BE2C (cell line): ENCODE measurements at regions not wholly inside any gene's neighbourhood (a gene's known extent, or its start where the extent isn't known, plus 50 kb on each side); places are given as distances from the start of the nearest gene placed in this dataset.

Source experiments
- DNase-seq: peaks from one replicate; pipeline ENCODE4 v3.0.0-alpha.2; 2020
- H3K27me3 ChIP-seq: fragments of 250-450 bp; sonication (Bioruptor Pico); 2 replicates; pipeline ENCODE4 v1.5.1; 2020; ENCODE audit warnings: mild to moderate bottlenecking
- H3K36me3 ChIP-seq: fragments of 250-450 bp; sonication (Bioruptor Pico); 2 replicates; pipeline ENCODE4 v1.5.1; 2020; ENCODE audit warnings: mild to moderate bottlenecking
- H3K4me1 ChIP-seq: fragments of 250-450 bp; sonication (Bioruptor Pico); 2 replicates; pipeline ENCODE4 v1.5.1; 2020
- H3K4me3 ChIP-seq: 2 replicates; pipeline ENCODE4 v1.5.1; 2011; ENCODE audit warnings: low read depth, low read length
- H3K9me3 ChIP-seq: fragments of 250-450 bp; sonication (Bioruptor Pico); 2 replicates; pipeline ENCODE4 v1.5.1; 2020
- TF ChIP-seq, protein P1 (sequence below): IDR thresholded peaks from 2 replicates; pipeline ENCODE4 v1.5.1; 2012; ENCODE audit warnings: mild to moderate bottlenecking, low read depth, low read length

DNA sequence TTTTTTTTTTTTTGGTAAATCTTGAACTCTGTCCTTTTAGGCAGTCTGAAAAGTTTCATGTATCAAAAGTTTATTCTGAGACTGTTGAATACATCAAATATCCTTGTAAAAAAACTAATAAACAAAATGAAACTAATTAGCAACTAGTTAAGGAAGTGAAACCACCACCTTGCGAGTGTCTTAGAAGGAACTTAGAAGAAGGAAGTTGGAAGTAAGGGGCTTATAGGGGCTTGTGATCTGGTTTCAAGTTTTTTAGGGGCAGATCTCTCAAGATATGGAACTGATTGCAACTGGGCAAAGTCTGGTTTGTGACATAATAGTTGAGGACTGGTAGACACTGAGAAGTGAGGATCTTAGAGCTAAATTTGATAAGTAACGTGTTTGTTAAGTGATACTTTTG is 748.8 kb downstream of the C12orf50 start:
- no peaks in the 10 kb centered on the region for H3K9me3 ChIP-seq
- H3K4me1 ChIP-seq = peaks cover 9% of the 10 kb centered on the region
- DNase-seq = no peak
- no peak overlapping the region for H3K4me3 ChIP-seq
- no peaks in the 10 kb centered on the region for H3K27me3 ChIP-seq
- TF ChIP-seq, protein P1, sequence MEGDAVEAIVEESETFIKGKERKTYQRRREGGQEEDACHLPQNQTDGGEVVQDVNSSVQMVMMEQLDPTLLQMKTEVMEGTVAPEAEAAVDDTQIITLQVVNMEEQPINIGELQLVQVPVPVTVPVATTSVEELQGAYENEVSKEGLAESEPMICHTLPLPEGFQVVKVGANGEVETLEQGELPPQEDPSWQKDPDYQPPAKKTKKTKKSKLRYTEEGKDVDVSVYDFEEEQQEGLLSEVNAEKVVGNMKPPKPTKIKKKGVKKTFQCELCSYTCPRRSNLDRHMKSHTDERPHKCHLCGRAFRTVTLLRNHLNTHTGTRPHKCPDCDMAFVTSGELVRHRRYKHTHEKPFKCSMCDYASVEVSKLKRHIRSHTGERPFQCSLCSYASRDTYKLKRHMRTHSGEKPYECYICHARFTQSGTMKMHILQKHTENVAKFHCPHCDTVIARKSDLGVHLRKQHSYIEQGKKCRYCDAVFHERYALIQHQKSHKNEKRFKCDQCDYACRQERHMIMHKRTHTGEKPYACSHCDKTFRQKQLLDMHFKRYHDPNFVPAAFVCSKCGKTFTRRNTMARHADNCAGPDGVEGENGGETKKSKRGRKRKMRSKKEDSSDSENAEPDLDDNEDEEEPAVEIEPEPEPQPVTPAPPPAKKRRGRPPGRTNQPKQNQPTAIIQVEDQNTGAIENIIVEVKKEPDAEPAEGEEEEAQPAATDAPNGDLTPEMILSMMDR = no peak
- H3K36me3 ChIP-seq = no peaks in the 10 kb centered on the region

DNA sequence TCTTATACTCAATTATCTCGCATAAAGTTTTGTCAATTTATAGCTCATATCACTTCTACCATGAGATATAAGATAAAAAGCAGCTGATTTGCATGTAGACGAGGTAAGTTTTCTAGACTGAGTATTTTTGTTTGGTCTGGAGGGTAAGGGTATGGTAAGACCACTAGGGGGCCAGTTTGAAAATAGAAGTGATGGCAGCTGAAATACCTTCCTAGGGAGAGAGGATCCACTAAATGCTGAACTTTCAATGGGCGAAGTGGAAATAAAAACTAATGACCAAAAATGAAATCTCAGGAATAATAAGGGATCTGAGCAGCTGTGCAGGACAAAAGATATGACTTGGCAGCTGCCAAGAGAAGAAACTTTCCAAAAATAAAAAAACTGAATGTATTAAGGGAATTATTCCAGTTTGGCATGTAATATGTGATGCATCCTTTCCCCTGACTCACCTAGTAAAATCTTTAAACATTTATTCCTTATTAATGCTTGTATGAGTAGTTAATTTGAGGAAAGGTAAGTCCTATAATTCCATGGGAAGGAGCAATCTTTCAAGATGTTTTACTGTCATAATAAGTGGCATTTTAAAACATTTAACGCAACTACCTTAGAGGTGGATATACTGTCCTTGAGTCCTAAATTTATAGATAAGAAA is 754.5 kb downstream of the C12orf50 start:
- H3K4me3 ChIP-seq = no peak overlapping the region
- DNase-seq = peak; percentile 24
- H3K27me3 ChIP-seq = no peaks in the 10 kb centered on the region
- no peaks in the 10 kb centered on the region for H3K4me1 ChIP-seq
- TF ChIP-seq, protein P1 = peak; percentile 87
- H3K36me3 ChIP-seq = no peaks in the 10 kb centered on the region
- H3K9me3 ChIP-seq = no peaks in the 10 kb centered on the region

DNA sequence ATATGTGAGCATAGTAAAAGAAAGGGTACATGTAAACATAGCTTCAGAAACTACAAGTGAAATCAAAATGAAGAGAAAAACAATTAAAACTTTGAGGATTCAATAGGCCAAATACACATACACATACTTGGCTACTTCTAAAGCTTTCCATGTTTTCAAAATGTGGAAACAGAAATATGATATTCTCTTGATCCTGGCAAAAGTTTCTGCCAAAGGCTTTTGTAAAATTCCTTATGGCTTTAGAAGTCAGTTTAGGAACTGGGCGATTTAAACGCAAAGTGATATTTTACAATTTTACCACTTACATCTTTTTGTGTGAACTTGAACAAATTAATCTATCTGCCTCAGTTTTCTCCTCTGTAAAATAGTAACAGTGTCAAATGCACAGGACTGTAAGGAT is 756.4 kb downstream of the C12orf50 start:
- no peak overlapping the region for H3K4me3 ChIP-seq
- H3K27me3 ChIP-seq = no peaks in the 10 kb centered on the region
- no peak for DNase-seq
- TF ChIP-seq, protein P1 = no peak
- no peaks in the 10 kb centered on the region for H3K9me3 ChIP-seq
- H3K4me1 ChIP-seq = no peaks in the 10 kb centered on the region
- no peaks in the 10 kb centered on the region for H3K36me3 ChIP-seq

GRCh38 chr12:87270919-87271318 is 758.3 kb downstream of the C12orf50 start:
- TF ChIP-seq, protein P1 = no peak
- no peaks in the 10 kb centered on the region for H3K27me3 ChIP-seq
- no peaks in the 10 kb centered on the region for H3K36me3 ChIP-seq
- H3K4me3 ChIP-seq = no peak overlapping the region
- H3K4me1 ChIP-seq = no peaks in the 10 kb centered on the region
- no peaks in the 10 kb centered on the region for H3K9me3 ChIP-seq
- no peak for DNase-seq

DNA sequence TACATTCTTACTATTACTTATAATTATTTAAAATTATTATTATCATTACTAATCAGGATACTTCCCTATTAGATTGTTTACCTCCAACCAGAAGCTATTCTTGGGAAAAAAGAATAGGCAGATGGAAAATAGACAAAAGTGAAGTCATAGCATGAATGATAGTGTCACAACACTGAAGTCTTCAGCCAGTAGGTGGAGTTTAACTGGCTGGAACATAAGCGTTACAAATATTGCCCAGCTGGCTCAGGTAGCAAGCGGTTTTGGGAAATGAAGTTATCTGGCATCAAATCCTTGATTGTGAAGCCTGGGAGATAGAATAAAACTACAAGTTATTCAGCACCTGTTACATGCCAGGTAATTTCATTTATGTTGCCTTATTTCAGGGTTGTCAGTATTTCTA is 762.9 kb downstream of the C12orf50 start:
- H3K4me3 ChIP-seq = no peak overlapping the region
- H3K27me3 ChIP-seq = no peaks in the 10 kb centered on the region
- TF ChIP-seq, protein P1 = peak; percentile 56
- no peaks in the 10 kb centered on the region for H3K36me3 ChIP-seq
- no peaks in the 10 kb centered on the region for H3K9me3 ChIP-seq
- H3K4me1 ChIP-seq = no peaks in the 10 kb centered on the region
- DNase-seq = peak; percentile 6

- no peak for DNase-seq
- TF ChIP-seq, protein P1 = no peak
- Histone ChIP-seq H3K36me3 (no peaks in the 10 kb centered on the region), H3K4me1 (no peaks in the 10 kb centered on the region; the same call in 1 of the 2 replicates), H3K9me3 (no peaks in the 10 kb centered on the region), H3K4me3 (no peak overlapping the region), H3K27me3 (no peaks in the 10 kb centered on the region)
Observed at GRCh38 chr12:87259391-87259790, 769.8 kb downstream of the C12orf50 start.
